OCI-LY7 (cell line): ENCODE measurements at regions not wholly inside any gene's neighbourhood (a gene's known extent, or its start where the extent isn't known, plus 50 kb on each side); places are given as distances from the start of the nearest gene placed in this dataset.

Experiments used
- BruUV-seq: library from RNA; stranded (reverse); fragments of 400-500 nt; replicated peaks from 2 replicates; lab custom pipeline; 2021; lab: Mats Ljungman, UMichigan
- CTCF ChIA-PET: fragments of 300-600 bp; sonication (Branson Sonifier 250); formaldehyde crosslinking; loops from one replicate; lab custom pipeline; 2022; ENCODE audit warnings: antibody characterized with exemption; ENCODE audit not compliant: unreplicated experiment; lab: Charles Lee
- POLR2A ChIA-PET: fragments of 300-600 bp; sonication (Branson Sonifier 250); formaldehyde crosslinking; loops from one replicate; lab custom pipeline; 2022; ENCODE audit warnings: antibody characterized with exemption; lab: Charles Lee
- DNase-seq: peaks from one replicate; pipeline ENCODE4 v3.0.0-alpha.2; 2015; ENCODE audit warnings: low spot score
- H2AFZ ChIP-seq: fragments of 200-600 bp; sonication (generic), shearing (Covaris generic); 2 replicates; pipeline ENCODE4 v1.6.1; 2014; ENCODE audit warnings: mild to moderate bottlenecking, antibody characterized with exemption, low read length, moderate library complexity
- H3K27ac ChIP-seq: fragments of 200-600 bp; sonication (generic); 2 replicates; pipeline ENCODE4 v1.5.1; 2014; ENCODE audit warnings: mixed run types, low read depth, mild to moderate bottlenecking, moderate library complexity, low read length, inconsistent platforms; ENCODE audit not compliant: poor library complexity, severe bottlenecking
- H3K36me3 ChIP-seq: fragments of 200-600 bp; sonication (generic); 2 replicates; pipeline ENCODE4 v1.6.1; 2014; ENCODE audit warnings: mild to moderate bottlenecking, antibody characterized with exemption, low read length, moderate library complexity, mixed read lengths; ENCODE audit not compliant: insufficient read depth
- H3K4me1 ChIP-seq: fragments of 200-600 bp; sonication (generic); 2 replicates; pipeline ENCODE4 v1.5.1; 2014; ENCODE audit warnings: mild to moderate bottlenecking, low read length; ENCODE audit not compliant: insufficient read depth, poor library complexity, severe bottlenecking
- H3K4me2 ChIP-seq: fragments of 200-600 bp; sonication (generic); 2 replicates; pipeline ENCODE4 v1.6.1; 2014; ENCODE audit warnings: mild to moderate bottlenecking, low read length
- H3K4me3 ChIP-seq: fragments of 200-600 bp; sonication (generic); 2 replicates; pipeline ENCODE4 v1.5.1; 2014; ENCODE audit warnings: mild to moderate bottlenecking, low read depth, low read length; ENCODE audit not compliant: poor library complexity, severe bottlenecking
- H3K79me2 ChIP-seq: fragments of 200-600 bp; sonication (generic); 2 replicates; pipeline ENCODE4 v1.6.1; 2016; ENCODE audit warnings: low read depth, mild to moderate bottlenecking, low read length, moderate library complexity, mixed read lengths; ENCODE audit not compliant: insufficient read depth
- H3K9me2 ChIP-seq: fragments of 200-600 bp; sonication (generic); 2 replicates; pipeline ENCODE4 v1.6.1; 2016; ENCODE audit warnings: mild to moderate bottlenecking, low read length, mixed read lengths; ENCODE audit not compliant: insufficient read depth
- H3K9me3 ChIP-seq: fragments of 200-600 bp; sonication (generic); 2 replicates; pipeline ENCODE4 v1.6.1; 2014; ENCODE audit warnings: mild to moderate bottlenecking, mixed run types, low read length, mixed read lengths
- H4K20me1 ChIP-seq: fragments of 200-600 bp; sonication (generic); 2 replicates; pipeline ENCODE4 v1.6.1; 2014; ENCODE audit warnings: mild to moderate bottlenecking, antibody characterized with exemption, low read length, moderate library complexity, mixed read lengths; ENCODE audit not compliant: insufficient read depth
- EZH2phosphoT487 ChIP-seq: fragments of 200-600 bp; sonication (generic); IDR thresholded peaks from 2 replicates; pipeline ENCODE4 v1.6.1; 2018; ENCODE audit warnings: low read depth, borderline replicate concordance, mild to moderate bottlenecking, mixed run types, antibody characterized with exemption, low read length, moderate library complexity, mixed read lengths
- intact Hi-C: fragments of 100-400 bp; cut with micrococcal nuclease; formaldehyde crosslinking; loops from one replicate; pipeline ENCODE4 v1.10.0; 2022; ENCODE audit not compliant: unreplicated experiment
- TF ChIP-seq, protein P1 (sequence below): fragments of 200-600 bp; sonication (generic); conservative IDR thresholded peaks from 2 replicates; pipeline ENCODE4 v1.5.1; 2014; ENCODE audit warnings: mild to moderate bottlenecking, antibody characterized with exemption, low read length, moderate library complexity, mixed read lengths

DNA sequence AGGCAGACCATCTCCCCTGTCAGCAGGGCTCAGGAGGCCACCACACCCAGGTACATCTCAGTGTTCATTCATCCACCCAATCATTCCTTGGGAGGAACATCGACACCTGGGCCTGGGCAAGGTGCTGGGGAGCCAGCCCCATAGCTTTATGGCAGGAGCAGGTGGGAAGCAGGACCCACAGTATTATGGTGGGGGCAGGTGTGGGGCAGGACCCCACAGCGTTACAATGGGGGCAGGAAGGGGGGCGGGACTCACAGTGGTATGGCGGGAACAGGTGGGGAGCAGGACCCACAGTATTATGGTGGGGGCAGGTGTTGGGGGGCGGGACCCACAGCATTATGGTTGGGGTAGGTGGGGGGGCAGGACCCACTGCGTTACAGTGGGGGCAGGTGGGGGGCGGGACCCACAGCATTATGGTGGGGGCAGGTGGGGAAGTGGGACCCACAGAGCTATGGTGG is 128.9 kb upstream of the HS6ST1 start:
- H3K9me3 ChIP-seq, result no peaks in the 10 kb centered on the region
- ChIA-PET CTCF (no interaction called here), POLR2A (no interaction called here)
- DNase-seq, result no peak
- no peak overlapping the region for H3K4me3 ChIP-seq
- TF ChIP-seq, protein P1, sequence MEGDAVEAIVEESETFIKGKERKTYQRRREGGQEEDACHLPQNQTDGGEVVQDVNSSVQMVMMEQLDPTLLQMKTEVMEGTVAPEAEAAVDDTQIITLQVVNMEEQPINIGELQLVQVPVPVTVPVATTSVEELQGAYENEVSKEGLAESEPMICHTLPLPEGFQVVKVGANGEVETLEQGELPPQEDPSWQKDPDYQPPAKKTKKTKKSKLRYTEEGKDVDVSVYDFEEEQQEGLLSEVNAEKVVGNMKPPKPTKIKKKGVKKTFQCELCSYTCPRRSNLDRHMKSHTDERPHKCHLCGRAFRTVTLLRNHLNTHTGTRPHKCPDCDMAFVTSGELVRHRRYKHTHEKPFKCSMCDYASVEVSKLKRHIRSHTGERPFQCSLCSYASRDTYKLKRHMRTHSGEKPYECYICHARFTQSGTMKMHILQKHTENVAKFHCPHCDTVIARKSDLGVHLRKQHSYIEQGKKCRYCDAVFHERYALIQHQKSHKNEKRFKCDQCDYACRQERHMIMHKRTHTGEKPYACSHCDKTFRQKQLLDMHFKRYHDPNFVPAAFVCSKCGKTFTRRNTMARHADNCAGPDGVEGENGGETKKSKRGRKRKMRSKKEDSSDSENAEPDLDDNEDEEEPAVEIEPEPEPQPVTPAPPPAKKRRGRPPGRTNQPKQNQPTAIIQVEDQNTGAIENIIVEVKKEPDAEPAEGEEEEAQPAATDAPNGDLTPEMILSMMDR, result no peak
- TF ChIP-seq EZH2phosphoT487, result no peak
- no peak overlapping the region for H3K27ac ChIP-seq
- intact Hi-C loops, result no loop called here
- no peaks in the 10 kb centered on the region for H3K36me3 ChIP-seq
- H2AFZ ChIP-seq, result no peak overlapping the region
- H3K9me2 ChIP-seq, result no peaks in the 10 kb centered on the region
- no peak overlapping the region for H3K4me2 ChIP-seq
- H4K20me1 ChIP-seq, result no peaks in the 10 kb centered on the region
- H3K4me1 ChIP-seq, result no peaks in the 10 kb centered on the region
- H3K79me2 ChIP-seq, result no peaks in the 10 kb centered on the region
- BruUV-seq, result no TSS peak

- Histone ChIP-seq H3K4me1 (no peaks in the 10 kb centered on the region), H3K36me3 (no peaks in the 10 kb centered on the region), H3K27ac (no peak overlapping the region), H4K20me1 (no peaks in the 10 kb centered on the region), H3K9me3 (no peaks in the 10 kb centered on the region), H3K4me2 (no peak overlapping the region), H3K9me2 (no peaks in the 10 kb centered on the region), H3K4me3 (no peak overlapping the region), H2AFZ (no peak overlapping the region), H3K79me2 (no peaks in the 10 kb centered on the region)
- POLR2A ChIA-PET, result no interaction called here
- DNase-seq, result no peak
- no peak for TF ChIP-seq EZH2phosphoT487
- TF ChIP-seq, protein P1, result no peak
- no TSS peak for BruUV-seq
- intact Hi-C loops, result no loop called here
- CTCF ChIA-PET, result no interaction called here
Observed at GRCh38 chr2:128448331-128449225, 129.9 kb upstream of the HS6ST1 start.
